Esophagus (tissue), 2 donors: ENCODE measurements at regions not wholly inside any gene's neighbourhood (a gene's known extent, or its start where the extent isn't known, plus 50 kb on each side); places are given as distances from the start of the nearest gene placed in this dataset.
"Not testable (repeated sequence)": the region's sequence is repeated elsewhere in the genome, so short reads cannot be mapped to it uniquely, and the experiment has no call there.

Experiments used
- H3K27ac ChIP-seq, 2 donors: one replicate each; pipeline ENCODE4 v1.5.1; 2013; ENCODE audit warnings: low read depth in 2 of 2, mild to moderate bottlenecking in 2 of 2, inconsistent platforms in 1 of 2, low read length in 1 of 2, moderate library complexity in 1 of 2
- H3K27me3 ChIP-seq, 2 donors: one replicate each; pipeline ENCODE4 v1.6.1; 2013; ENCODE audit warnings: low read length in 2 of 2, control low read depth in 1 of 2, mild to moderate bottlenecking in 1 of 2; ENCODE audit not compliant: insufficient read depth in 2 of 2, control insufficient read depth in 1 of 2
- H3K36me3 ChIP-seq, 2 donors: one replicate each; pipeline ENCODE4 v1.6.1; 2013; ENCODE audit warnings: low read length in 1 of 2; ENCODE audit not compliant: control insufficient read depth in 2 of 2, insufficient read depth in 2 of 2
- H3K4me1 ChIP-seq, 2 donors: one replicate each; pipeline ENCODE4 v1.6.1; 2013; ENCODE audit warnings: low read length in 1 of 2; ENCODE audit not compliant: control insufficient read depth in 2 of 2, insufficient read depth in 2 of 2
- H3K4me3 ChIP-seq, 2 donors: one replicate each; pipeline ENCODE4 v1.5.1; 2013; ENCODE audit warnings: low read length in 2 of 2, mild to moderate bottlenecking in 2 of 2, low read depth in 1 of 2, moderate library complexity in 1 of 2
- H3K9me3 ChIP-seq, 2 donors: one replicate each; pipeline ENCODE4 v1.6.1; 2013; ENCODE audit warnings: mild to moderate bottlenecking in 2 of 2, low read depth in 1 of 2, low read length in 1 of 2, moderate library complexity in 1 of 2; ENCODE audit not compliant: control insufficient read depth in 2 of 2, insufficient read depth in 1 of 2
- WGBS, 2 donors: extraction: QIAGEN DNeasy Blood & Tissue Kit; methylation state at CpG; one replicate each; pipeline ENCODE4 v1.1.7; 2013; 5-methylcytosine and 5-hydroxymethylcytosine counted together
- donor health status: healthy with polysubstance abuse.
- donor health status: Bipolar disorder and iron deficiency.

DNA sequence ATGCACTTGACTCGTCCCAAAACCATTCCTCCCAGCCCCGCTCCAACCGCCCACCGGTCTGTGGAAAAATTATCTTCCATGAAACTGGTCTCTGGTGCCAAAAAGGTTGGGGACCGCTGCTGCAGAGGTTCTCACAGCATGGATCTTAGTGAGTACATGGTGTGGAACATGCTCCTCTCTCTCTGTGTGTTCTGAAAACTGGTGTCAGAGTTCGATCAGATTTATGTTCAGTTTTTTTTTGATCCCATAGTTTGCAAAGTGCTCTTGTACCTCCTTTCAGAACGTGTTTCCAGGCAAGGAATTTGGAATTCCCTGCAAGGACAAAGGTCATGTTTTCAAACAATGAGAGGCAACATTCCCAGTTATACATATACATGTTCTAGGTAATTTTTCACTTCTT lies 61.2 kb upstream of the FAM171A1 start:
- H3K27me3 ChIP-seq: no peaks in the 10 kb centered on the region
- H3K4me3 ChIP-seq: no peak overlapping the region
- 63 to 64% methylated on average over 7 of the region's 7 CpGs for WGBS, 2 donors
- no peaks in the 10 kb centered on the region for H3K36me3 ChIP-seq
- no peak overlapping the region for H3K27ac ChIP-seq
- no peaks in the 10 kb centered on the region for H3K9me3 ChIP-seq
- H3K4me1 ChIP-seq: no peaks in the 10 kb centered on the region

DNA sequence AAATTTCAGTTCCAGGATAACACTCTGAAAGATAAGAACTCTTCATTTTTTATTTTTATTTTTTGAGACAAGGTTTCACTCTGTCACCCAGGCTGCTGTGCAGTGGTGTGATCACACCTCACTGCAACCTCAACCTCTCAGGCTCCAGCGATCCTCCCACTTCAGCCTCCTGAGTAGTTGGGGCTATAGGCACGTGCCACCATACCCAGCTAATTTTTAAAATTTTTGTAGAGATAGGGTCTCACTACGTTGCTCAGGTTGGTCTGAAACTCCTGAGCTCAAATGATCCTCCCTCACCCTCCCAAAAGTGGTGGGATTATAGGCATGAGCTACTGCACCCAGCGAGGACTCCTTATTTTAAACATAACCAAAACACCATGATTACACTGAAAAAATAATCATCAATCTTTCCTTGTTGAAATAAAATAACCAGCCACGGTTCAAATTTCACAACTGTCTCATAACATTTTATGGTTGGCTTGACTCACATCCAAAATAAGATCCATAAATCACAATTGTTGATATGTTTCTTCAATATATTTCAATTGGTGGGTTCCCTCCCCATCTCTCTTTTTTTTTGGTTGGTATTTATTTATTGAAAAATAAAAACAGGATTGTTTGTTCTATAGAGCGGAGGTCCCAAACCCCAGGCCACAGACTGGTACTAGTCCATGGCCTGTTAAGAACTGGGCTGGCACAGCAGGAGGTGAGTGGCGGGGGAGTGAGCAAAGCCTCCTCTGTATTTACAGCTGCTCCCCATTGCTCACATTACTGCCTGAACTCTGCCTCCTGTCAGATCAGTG lies 60.1 kb upstream of the FAM171A1 start:
- Histone ChIP-seq H3K9me3 (no peaks in the 10 kb centered on the region), H3K4me1 (no peaks in the 10 kb centered on the region), H3K27ac (no peak overlapping the region), H3K4me3 (no peak overlapping the region), H3K36me3 (no peaks in the 10 kb centered on the region), H3K27me3 (no peaks in the 10 kb centered on the region)
- WGBS, 2 donors: 72 to 78% methylated on average over 7 of the region's 7 CpGs

DNA sequence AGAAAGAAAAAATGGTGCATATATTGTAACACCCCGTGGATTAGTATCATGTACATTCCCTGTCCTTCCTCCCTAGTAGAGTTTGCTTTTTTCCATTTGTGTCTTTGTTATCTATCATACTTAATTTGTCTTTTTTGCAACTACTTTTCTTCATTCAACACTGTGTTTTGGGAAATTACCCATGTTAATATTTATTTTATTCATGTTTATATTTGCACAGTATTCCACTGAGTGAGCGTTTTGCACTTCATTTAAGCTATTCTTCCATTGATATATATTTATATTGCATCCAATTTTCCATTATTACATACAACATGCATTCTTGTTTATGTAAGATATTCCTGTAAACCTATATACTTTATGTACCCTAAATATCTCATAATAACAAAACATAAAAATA lies 57.6 kb upstream of the FAM171A1 start:
- WGBS, 2 donors: 57 to 61% methylated on average over 2 of the region's 2 CpGs
- Histone ChIP-seq H3K27me3 (no peaks in the 10 kb centered on the region), H3K9me3 (no peaks in the 10 kb centered on the region), H3K4me3 (no peak overlapping the region), H3K27ac (no peak overlapping the region), H3K4me1 (no peaks in the 10 kb centered on the region), H3K36me3 (no peaks in the 10 kb centered on the region)

DNA sequence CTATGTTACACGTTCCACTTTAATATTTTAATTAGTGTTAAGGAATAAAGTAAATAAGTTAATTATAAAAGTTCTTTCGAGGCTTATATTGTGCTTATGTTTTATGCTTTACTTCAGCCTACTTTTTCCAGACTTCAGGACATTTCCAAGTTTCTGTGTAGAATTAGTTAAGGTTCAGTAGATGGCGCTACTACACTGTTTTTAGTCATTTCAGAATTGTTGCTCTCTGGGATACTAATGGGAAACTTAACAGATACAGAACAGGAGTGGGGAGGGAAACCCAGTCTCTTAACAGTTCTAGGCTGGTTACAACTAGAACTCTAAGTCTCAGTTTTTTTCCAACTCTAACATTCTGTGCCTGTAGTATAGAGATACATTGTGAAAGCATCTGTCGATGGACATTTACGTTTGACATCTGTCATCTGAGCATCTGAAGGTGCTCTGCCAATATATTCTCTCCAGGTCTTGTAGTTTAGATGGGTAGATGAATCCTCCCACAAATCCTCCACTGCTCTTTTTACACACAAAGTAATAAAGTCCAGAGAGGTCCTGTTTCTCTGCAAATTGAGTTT lies 56.8 kb upstream of the FAM171A1 start:
- Histone ChIP-seq H3K27me3 (no peaks in the 10 kb centered on the region), H3K4me1 (no peaks in the 10 kb centered on the region), H3K9me3 (no peaks in the 10 kb centered on the region), H3K36me3 (no peaks in the 10 kb centered on the region), H3K27ac (no peak overlapping the region), H3K4me3 (no peak overlapping the region)
- WGBS, 2 donors: 31 to 36% methylated on average over 5 of the region's 5 CpGs

DNA sequence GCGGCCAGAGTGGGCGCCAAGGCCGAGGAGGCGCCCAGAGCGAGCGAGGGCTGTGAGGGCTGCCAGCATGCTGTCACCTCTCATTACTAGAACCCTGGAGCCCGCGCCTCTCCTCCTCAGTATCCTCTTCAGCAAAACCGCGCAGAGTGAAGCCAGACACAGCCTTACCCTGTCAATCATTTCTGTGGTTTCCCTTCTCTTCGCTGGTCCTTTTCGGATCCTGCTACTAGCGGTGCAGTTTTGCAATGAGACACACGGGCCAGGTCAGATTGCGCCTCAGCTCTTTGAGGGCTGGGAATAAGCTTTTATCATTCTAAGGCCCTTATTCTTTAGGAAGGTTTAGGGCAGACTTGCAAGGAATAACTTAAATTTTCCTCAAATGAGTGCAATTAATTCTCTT lies 55.5 kb upstream of the FAM171A1 start:
- Histone ChIP-seq H3K27ac (no peak overlapping the region), H3K4me3 (no peak overlapping the region), H3K27me3 (no peaks in the 10 kb centered on the region), H3K9me3 (no peaks in the 10 kb centered on the region), H3K4me1 (no peaks in the 10 kb centered on the region), H3K36me3 (no peaks in the 10 kb centered on the region)
- 76 to 90% methylated on average over 14 to 15 of the region's 15 CpGs for WGBS, 2 donors

DNA sequence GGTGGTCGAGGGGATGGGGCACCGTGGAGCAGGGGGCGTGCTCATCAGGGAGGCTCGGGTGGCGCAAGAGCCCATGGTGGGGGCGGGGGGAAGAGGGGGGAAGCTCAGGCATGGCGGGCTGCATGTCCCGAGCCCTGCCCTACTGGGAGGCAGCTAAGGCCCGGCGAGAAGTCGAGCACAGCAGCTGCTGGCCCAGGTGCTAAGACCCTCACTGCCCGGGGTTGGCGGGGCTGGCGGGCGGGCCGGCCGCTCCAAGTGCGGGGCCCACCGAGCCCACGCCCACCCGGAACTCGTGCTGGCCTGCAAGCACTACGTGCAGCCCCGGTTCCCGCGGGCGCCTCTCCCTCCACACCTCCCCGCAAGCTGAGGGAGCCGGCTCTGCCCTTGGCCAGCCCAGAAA lies 55.0 kb upstream of the FAM171A1 start:
- Histone ChIP-seq H3K36me3 (no peaks in the 10 kb centered on the region), H3K4me1 (no peaks in the 10 kb centered on the region), H3K4me3 (no peak overlapping the region), H3K9me3 (no peaks in the 10 kb centered on the region), H3K27me3 (no peaks in the 10 kb centered on the region), H3K27ac (no peak overlapping the region)
- 91 to 95% methylated on average over 20 to 29 of the region's 29 CpGs for WGBS, 2 donors

DNA sequence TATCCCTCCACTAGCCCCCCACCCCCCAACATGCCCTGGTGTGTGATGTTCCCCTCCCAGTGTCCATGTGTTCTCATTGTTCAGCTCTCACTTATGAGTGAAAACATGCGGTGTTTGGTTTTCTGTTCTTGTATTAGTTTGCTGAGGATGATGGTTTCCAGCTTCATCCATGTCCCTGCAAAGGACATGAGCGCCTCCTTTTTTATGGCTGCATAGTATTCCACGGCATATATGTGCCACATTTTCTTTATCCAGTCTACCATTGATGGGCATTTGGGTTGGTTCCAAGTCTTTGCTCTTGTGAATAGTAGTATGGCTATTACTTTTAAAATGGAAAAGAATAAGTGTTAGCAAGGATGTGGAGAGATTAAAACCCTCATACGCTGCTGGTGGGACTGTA lies 50.8 kb upstream of the FAM171A1 start:
- not testable (repeated sequence) for H3K27ac ChIP-seq, H3K36me3 ChIP-seq, H3K9me3 ChIP-seq, H3K4me1 ChIP-seq, H3K27me3 ChIP-seq, H3K4me3 ChIP-seq
- 95 to 97% methylated on average over 4 of the region's 4 CpGs for WGBS, 2 donors
